HG02885 (cell line): ENCODE measurements at regions not wholly inside any gene's neighbourhood (a gene's known extent, or its start where the extent isn't known, plus 50 kb on each side); places are given as distances from the start of the nearest gene placed in this dataset.

Experiments used
- ATAC-seq: cut with Tn5 transposase; IDR thresholded peaks from one replicate; pipeline ENCODE4 v1.9.1; 2021; ENCODE audit warnings: mild to moderate bottlenecking; ENCODE audit not compliant: unreplicated experiment, poor library complexity

DNA sequence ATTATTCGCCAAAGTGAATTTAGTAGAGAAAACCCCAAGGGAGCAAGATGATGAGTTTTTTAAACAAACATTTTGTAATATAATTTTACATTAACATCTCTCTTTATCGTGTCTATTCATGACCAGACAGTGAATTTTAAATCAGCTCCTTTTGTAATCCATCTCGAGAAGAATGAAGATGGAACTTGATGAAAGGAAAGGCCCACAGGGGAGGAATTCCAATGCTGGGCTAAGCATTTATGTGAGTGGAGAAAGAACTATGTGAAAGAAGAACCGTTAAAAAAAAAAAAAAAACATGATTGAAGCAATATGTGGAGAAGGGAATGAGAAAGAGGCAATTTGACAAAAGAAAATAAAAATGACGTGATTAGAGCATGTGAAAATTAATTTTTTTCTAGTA is 170.6 kb downstream of the KCTD12 start:
- ATAC-seq = no peak

DNA sequence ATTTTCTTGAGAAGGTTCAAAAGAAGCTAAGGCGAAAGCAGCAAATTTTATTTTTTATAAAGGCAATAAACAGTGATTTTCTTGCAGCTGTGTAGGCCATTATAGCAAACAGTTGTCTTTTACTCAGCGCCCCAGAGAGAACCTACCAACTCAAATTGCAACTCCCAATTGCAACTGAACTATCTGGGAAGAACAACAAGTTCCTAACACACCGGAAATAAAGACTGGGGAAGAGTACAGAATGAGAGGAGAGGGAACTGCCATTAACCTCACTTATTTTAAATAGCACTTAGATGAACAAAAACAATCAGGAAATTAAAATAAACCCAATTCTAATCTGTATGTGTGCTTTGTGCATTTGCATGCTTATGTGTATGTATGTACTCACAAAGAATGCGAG is 171.1 kb downstream of the KCTD12 start:
- no peak for ATAC-seq

DNA sequence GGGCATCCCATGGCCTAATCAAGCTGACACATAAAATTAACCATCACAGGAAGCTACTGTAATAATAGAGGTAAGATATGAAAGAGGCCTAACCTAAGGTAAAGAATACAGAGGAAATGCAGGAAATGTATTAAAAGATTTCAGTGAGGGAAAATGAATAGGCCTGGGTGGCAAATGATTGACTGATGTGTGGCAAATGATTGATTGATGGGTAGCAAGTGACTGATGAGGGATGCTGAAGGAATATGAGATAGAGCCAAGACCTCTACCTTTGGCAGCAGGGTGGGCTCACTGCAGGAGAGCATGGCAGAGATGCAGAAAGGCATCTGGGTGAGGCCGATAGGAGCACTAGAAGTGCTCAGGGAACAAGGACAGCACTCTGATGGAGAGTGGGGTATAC is 172.9 kb downstream of the KCTD12 start:
- no peak for ATAC-seq

DNA sequence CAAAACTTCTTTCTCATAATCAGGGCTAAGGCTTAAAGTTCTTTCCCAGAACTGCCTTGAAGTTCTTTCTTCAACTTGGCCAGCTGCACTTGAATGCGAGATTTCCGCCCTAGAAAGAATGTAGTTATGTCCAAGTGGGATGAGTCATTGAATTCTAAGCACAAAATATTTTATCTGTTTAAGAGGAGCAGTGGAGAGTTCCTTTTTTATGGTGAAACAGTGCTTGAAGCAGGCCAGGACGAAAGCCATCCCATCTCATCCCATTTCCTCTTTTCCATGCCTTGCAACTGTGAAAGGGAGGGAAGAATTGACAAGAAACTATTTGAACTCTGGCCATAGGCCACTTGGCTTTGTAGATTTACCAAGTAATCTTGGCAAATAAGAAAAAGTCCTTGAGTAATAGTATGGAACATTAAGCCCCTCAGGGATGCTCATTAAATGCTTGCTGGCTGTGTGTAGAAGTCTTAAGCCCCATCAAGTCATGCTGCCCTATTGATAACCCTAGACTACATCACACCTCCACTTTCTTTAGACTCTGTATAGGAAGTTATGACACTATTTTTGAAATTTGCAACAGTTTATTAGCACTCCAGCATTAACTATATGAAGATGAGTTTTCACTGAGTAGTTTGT is 174.5 kb downstream of the KCTD12 start:
- no peak for ATAC-seq

DNA sequence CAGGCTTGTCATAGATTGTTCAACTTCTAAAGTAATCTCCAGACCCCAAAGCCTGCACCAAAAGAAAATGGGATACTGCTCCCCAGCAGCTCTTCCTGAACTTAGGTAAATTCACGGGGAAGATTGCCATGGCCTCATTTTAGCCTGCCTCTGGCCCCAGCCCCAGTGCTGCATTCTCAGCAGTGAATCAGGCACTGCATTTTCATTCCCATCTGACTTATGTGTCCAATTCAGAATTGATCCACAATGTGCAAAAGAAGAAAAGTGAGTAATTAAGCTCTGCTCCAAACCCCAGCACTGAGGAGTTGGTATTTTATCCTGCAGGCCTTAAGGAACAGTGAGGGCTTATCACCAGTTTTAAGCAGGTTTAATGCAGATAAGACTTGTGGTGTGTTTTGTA is 176.4 kb downstream of the KCTD12 start:
- ATAC-seq = no peak

DNA sequence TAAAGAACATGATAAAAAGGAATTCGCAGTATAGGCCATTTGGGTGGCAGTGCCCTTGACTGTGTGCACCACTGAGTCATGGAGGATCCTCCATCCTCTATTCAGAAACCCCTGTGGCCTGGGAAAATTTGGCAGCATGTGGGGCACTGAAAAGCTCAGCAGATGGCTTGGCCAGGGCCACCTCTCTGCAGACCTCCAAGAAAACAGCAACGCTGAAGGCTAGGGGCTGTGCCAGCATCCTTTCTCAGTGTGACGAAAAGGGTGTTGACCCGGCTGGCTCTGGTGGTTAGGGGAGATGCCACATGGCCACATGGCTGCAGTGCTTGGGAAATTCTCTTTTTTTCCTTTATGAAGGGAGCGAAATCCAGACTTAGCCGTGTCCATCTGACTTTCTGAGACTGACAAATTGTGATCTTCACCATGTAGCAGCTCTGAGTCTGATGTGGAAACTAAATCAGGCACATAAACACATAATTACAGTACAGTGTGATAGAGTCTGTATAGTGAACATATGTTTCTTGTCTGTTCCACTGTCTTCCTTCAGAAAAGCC is 178.0 kb downstream of the KCTD12 start:
- no peak for ATAC-seq

DNA sequence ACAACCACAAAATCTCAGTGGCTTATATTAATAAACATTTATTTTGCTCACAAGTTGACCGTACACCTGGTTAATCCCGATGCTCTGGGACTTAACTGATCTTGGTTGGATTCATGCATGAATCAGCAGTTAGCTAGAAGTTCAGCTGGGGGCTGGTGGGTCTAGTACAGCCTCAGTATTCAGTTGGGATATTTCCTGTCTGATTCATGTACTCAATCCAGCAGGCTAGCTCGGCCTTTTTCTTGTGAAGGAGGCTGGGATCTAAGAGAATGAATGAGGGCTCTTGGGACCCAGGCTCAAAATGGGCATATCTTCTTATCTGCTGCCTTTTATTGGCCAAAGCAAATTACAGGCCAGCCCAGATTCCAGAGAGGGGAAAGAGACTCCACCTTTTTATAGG is 178.8 kb downstream of the KCTD12 start:
- no peak for ATAC-seq

DNA sequence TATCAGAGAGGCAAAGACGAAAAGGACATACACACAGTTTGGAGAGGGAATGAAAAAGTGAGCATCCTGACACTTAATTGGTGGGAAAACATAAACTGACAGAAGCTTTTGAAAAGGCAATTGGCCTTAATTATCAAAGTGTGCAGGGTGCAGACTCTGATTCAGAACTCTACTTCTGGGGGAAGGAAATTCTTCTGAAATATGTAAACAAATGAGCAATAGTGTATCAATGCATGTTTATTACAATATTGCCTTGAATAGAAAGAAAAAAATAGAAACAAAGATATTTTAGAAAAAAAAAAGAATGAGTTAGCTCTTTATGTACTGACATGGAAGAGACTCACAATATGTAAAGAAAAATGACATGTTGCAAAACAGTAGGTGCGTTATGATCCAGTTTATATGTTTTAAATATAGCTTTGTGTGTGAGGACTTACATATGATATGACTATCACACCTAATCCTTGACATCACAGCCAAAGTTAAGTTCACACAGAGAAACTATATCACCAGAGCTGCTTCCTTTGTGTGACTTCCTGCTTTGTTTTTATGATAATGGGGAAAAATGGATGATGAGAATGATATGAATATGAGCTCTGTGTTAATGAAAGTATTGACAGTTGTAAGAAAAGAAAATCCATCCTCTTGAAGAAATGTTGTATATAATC is 182.4 kb downstream of the KCTD12 start:
- ATAC-seq = no peak

DNA sequence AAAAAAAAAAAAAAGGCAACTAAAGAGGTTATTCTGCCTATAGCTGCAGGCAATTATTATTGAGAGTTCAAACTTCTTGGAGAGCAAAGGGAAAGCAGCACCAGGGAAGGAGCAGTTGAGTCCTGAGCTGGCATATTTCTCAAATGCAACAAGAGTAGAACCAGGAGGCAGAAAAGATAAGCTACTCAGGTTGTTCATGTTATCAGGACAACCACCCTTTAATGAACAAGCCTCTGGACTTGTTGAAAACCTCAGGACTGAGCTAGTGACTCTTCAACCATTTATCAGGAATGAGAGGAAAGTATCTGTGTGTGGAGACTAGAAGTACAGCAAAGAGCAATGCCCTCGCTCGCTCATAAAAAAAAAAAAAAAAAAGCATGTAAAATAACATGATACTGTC is 183.0 kb downstream of the KCTD12 start:
- no peak for ATAC-seq

DNA sequence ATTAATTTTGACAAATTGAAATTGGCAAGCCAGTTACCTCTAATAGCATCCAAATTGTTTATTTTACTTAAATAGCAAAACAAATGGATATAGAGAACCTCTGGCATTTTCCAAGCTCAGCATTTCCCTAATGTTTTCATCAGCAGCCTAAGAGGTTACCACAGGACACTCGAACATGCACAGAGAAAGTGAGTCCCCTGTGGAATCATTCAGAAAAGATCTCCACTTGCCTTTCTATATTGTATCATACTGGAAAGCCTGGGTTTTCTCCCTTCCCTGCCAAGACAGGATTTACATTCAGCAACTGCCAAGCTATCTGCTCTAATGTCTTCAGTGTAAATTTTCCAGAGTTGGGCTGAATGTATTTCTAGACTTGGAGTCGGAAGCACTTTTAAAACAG is 188.9 kb downstream of the KCTD12 start:
- ATAC-seq = no peak

DNA sequence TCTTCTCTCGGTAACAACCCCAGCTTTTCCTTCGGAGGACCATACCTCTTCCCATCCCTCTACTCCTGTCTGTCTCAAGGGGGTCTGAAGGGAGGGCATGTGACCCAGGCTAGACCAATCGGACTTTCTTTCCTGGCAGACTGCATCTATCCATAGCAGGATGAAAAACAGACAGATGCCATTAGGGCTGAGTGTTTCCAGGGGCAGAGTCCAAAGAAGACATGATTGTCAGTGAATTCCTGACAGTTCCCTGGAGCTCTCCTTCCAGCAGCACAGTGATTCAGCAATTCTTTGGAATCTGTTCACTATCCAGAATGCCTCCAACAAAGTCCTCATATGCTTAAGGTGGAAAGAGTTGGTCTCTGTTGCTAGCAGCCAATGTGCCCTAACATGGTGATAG is 189.8 kb downstream of the KCTD12 start:
- ATAC-seq = no peak

DNA sequence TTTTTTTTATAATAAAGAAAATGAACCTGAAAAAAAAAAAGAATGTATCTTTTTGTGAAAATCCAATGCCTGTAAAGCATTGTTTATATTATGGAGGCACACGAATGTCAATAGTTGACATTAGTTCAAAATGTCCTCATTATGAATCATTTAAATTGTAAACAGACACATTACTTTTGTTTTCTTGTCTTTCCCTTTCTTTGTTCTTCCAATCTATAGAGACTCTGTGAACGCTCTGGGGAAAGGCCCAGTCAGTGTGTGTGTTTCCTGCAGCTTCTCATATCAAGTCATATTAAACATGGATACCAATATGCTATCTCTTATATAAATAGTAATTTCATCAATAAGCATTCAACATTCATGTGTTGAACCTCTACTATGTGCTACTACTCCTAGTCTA is 193.1 kb downstream of the KCTD12 start:
- no peak for ATAC-seq

DNA sequence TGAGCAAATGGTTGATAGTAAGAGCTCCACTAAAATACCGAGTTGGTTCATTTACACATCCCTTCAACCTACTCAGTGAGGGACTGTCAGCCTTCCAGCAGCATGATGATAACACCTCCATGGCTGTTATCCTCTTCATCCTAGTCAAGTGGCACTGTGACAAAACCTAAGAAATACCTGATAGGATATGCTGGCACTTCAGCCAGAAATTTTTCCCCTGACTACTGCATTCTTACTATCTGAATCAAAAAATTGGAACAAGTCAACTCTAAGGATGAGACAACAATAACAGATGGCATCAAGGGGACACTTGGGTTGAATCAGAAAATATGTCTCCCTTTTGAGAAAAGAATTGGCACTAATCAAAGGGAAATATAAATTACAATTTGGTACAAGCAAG is 193.9 kb downstream of the KCTD12 start:
- no peak for ATAC-seq

DNA sequence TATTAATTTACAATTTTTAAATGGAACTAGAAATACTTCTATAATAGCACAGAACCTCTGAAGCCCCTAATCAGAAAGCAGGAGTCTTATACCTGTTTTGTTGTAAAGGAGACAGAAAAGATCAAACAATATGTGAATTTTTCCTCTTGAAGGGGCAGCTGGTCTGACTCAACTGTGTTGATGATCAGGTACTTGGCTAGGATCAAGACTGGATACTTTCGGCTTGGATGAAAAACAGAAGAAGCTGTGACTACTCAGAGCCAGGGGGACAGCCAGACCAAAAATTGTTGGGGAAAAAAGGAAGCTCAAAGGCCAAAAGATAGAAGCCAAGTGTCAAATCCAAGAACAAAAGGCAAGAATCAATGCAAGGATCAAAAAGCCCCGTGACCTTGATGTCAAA is 195.6 kb downstream of the KCTD12 start:
- no peak for ATAC-seq

DNA sequence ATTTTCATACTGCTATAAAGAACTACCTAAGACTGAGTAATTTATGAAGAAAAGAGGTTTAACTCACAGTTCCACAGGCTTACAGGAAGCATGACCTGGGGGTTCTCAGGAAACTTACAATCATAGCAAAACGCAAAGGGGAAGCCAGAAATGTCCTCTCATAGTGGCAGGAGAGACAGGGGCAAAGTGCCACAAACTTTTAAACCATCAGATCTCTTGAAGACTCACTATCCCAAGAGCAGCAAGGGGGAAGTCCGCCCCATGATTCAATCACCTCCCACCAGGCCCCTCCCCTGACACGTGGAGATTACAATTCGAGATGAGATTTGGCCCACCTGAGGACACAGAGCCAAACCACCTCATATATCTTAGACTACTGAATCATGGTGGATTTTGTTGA is 198.7 kb downstream of the KCTD12 start:
- no peak for ATAC-seq

DNA sequence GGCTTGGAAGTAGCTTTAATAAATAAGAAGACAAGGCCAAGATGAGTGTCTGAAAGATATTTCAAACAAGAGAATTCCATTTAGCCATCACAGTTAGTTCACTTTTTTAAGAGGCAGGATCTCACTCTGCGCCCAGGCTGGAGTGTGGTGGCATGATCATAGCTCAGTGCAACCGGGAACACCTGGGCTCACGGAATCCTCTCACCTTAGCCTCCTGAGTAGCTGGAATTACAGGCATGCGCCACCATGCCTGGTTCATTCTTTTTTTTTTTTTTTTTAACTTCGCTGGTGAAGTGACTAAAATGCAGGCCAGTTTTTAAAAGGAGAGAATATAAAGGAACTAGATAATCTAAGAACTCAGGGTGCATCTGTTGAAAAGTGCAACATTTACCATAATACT is 200.3 kb downstream of the KCTD12 start:
- ATAC-seq = no peak

DNA sequence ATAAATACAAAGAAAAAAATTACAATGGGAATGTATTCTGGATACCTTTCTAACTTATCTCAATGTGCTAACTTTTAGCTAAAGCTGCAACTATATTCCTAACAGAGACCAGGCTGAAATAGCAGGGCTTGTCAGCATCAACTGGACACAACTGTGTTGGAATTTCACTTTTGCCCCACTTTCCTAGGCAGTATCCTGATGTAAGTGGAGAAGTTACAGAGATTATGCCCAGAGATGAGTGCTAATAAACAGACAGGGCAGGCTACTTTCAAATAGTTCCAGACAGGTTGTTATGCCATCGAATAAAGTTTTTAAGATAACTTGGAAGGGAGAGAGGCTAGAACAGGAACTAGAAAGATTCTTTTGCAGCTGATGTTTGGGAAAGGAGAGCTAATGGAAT is 201.9 kb downstream of the KCTD12 start:
- ATAC-seq = no peak

DNA sequence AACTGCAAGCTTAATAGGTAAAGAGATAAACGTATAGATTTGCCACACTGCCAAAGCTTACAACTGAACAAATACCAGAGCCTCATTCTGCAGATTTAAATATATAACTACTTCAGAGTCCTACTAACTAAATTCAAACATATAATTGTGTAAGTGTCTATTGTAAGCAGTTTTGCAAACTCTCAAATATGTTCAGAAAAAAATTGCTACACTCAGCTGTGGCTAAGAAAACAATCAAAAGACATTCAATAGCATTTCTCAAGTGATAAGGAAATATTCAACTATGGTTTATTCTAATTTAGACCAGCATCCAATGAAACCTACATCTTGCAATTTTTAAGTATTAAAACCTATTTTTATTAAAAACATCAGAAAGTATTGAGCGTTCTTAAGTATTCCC is 202.4 kb downstream of the KCTD12 start:
- no peak for ATAC-seq

DNA sequence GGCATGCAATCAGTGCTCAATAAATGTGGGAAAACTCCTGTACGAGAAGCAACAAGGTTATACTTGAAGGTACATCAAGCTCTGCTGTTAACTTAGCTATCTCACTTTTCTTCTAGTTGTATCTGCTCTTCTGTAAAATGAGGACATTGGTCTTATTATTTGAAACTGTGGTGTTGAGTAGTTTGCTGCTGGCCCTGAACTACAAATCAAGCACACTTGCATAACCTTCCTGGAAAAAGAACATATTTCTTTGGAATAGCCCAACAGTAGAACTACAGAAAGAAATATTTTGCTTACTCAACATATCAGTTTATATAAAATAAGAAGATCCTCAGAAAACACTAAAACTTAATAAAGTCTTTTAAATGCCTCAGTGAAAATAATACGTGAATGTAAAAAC is 203.0 kb downstream of the KCTD12 start:
- ATAC-seq = no peak

DNA sequence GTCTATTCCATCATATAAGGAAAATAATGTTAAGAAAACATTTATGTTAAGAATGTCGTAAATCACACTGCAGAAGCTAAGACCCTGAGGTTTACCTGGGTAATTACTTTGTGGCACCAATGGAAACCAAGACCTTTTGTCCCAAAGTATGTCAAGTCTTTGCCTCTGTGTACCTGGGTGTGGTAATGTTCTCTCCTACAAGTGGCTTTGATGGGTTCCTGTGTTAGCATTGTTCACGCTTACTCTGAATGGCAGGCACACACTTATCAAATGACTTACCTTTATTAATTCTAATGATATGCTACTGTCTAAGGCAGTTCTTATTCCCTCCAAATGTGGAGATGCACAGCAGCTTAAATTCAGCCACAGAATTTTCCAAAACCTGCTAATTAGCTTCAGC is 206.1 kb downstream of the KCTD12 start:
- ATAC-seq = no peak

DNA sequence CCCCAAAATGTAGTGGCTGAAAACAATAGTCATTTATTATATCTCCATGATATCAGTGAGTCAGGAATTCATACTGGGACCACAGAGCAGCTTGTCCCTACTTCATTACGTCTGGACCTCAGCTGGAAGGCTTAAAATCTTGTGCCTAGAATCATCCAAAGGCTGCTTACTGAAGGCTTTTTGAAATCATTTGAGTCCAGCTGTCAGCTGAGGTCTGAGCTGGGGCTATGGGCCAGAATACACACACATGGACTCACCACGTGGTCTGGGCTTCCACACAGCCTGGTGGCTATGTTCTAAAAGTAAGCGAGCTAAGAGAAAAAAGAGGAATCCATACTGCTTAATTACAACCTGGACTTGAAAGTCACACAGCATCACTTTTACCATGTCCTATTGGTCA is 209.2 kb downstream of the KCTD12 start:
- no peak for ATAC-seq

DNA sequence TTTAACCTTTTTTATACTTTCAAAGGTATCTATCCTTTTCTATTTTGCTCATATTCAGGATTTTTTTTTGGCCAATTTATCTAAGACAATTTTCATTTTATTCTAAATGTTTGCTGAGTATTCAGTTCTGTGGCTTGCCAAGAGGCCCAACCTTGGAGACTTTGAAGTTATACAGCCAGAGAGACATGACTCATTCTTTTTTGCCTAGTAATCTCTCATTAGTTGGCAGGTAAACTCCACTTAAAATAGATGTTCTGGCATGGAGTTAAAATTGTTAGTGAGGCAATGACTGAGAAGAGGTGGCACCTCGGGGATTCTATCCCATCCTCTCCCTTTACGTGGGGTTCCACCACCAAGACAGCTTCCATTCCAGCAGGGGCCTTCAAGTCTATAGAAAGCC is 213.8 kb downstream of the KCTD12 start:
- ATAC-seq = no peak
